CD4-positive, alpha-beta T cell treated with Interleukin-15 for 4 hours (primary cell): ENCODE measurements at regions not wholly inside any gene's neighbourhood (a gene's known extent, or its start where the extent isn't known, plus 50 kb on each side); places are given as distances from the start of the nearest gene placed in this dataset.
A peak's percentile ranks its signal among the peaks of the same experiment; 100 is the strongest.

Experiments
- DNase-seq: peaks from one replicate; pipeline ENCODE4 v3.0.0-alpha.2; 2020; ENCODE audit warnings: low spot score

GRCh38 chr3:43207628-43208085, 78.7 kb upstream of the SNRK start:
- no peak for DNase-seq

GRCh38 chr3:43206632-43207031, 79.7 kb upstream of the SNRK start:
- DNase-seq: no peak

- DNase-seq: no peak
Observed at GRCh38 chr3:43206105-43206504, 80.2 kb upstream of the SNRK start.

- DNase-seq: no peak
Observed at GRCh38 chr3:43203022-43203421, 83.3 kb upstream of the SNRK start.

DNA sequence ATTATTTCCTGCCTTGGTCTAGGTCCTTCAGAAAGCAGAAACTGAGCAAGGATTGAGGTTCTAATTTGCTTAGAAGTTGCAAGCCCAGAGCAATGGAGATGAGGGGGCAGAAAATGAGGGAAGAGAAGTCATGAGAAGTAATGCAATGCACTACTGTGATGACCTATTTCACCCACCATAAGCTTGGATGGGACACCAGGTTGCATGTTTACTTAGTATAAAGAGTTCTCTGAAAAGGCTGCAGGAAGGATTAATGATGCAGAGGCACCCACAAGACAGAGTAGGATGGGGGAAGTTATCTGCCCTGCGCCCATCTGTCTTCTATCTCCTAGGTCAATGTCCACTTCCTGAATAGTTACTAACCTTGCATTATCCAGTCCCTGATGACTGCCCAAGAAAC, 84.8 kb upstream of the SNRK start:
- no peak for DNase-seq

DNA sequence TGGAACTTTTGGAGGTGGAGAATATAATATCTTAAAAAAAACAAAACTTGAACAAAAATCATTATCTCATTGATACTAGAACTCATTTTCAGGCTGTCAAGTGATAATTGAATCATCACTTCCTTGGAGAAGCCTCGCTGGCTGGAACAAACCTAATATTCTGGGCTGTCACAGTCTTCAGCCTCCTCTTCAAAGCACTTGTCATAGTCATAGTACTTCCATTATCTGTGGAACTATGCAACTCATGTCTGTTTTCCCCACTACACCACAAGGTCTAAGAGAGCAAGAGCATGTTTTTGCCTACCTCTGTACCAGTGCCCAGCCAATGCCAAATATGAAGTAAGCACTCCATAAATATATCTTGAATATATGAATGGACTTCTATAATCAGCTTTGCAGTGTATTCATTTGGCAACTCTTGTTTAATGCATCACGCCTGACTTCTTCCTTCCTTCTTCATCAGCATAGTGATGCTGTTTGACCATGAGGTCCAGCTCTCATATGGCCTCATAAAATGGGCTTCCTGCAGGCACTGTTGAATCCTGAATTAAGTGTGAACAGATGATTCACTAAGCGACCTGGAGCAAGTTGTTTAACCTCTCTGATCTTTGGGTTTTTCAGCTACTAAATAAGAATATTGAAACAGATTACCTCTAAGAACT, 86.6 kb upstream of the SNRK start:
- DNase-seq: no peak

DNA sequence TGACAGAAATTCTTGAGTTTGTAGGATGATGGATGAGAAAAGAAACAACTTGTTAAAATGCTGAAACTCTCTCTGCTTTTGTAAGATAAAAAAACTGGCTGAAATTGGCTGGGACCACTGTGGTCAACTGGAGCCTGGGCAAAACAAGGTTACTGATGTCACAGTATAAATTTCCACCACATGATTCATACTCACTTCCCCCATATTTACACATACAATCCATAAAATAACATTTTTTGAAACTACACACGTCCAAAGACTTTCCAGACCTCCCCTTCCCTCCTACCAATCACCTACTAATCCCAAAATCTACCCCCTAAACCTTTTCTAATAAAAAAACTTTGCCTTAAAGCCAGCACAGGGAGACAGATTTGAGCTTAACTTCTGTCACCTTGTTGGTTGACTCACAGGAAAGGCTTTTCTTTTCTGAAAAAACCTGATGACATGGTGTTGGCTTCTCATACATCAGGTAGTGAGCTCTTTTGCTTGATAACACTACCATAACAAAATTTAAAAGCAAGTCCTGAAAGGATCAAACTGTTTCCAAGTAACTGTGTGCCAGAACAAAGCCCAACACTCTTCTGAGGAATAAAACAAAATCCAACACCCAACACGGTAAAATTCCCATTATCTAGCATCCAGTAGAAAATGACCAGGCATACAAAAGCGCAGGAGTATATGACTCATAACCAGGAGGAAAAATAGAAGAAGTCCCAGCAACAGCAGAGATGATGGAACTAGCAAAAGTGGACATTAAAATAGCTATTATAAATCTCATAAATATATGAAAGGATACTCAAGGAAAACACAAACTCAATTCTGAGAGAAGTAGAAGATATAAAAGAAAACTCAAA, 87.3 kb upstream of the SNRK start:
- no peak for DNase-seq

DNA sequence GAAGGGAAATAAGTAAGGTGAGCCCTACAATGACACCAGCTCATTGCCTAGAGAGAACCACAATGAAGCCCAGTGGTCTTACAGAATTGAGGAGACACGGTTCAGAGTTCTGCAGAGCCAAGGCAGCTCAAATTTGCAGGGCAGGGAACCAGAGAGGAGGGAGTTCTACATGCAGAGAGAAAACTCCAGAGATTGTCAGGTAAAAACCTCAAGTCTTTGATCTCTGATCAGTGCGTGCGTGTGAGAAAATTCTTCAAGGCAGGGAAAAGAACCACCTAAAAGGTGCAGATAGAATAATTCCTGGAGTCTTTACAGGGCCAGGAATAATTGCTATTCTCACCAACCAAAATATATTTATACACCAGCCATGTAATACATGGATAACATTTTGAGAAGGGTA, 88.0 kb upstream of the SNRK start:
- DNase-seq: no peak

- DNase-seq: no peak
Observed at GRCh38 chr3:43197181-43197580, 89.2 kb upstream of the SNRK start.

- no peak for DNase-seq
Observed at GRCh38 chr3:43196721-43197120, 89.6 kb upstream of the SNRK start.

DNA sequence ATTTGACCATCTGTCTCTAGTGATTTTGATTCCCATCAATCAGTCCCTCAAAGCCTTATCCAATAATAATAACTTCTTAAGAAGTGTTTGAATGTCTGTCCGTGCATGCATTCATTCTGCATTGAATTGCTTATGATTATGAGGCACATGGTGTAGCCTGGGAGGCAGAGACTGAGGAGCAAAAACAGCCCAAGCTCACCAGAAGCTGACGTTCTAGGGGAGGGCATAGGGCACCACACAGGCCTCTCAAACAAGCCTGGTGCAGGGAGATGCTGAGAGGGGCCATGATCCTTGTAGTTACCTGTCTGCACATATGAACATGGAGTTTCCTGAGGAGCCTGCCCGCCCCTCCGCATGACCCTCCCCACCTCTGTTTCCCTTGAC, 89.2 kb upstream of the POMGNT2 start:
- DNase-seq: no peak

DNA sequence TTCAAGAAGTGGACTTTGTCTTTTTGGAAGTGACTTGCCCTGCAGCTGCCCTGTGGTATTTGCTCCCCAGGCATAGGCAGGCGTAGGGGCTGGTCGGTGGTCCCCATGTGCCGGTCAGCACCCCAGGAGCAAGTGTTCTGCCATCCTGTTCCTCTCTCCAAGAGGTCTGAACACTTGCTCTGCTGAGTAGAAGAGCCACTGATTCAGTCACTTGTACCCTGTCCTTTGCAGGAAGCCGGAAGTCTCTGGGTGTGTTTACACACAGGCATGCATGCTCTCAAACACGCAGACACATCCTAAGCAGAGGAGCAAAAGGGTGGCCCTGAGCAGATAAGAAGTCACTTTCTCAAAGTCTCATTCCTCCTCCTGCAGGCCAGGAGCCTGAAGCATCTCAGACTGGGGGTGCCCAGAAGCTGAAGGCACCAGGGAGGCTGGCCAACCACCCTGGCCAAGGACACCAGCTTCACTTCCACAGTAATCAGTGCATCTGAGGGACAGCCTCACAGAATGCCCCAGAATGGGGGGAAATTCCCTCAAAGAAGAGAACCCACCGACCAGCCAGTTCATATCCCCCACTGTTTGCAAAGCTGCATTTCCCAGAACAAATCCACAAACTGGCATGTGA, 88.7 kb upstream of the POMGNT2 start:
- DNase-seq: peak; percentile 57

- no peak for DNase-seq
Observed at GRCh38 chr3:43194069-43194468, 88.2 kb upstream of the POMGNT2 start.

- no peak for DNase-seq
Observed at GRCh38 chr3:43192028-43192427, 86.1 kb upstream of the POMGNT2 start.

DNA sequence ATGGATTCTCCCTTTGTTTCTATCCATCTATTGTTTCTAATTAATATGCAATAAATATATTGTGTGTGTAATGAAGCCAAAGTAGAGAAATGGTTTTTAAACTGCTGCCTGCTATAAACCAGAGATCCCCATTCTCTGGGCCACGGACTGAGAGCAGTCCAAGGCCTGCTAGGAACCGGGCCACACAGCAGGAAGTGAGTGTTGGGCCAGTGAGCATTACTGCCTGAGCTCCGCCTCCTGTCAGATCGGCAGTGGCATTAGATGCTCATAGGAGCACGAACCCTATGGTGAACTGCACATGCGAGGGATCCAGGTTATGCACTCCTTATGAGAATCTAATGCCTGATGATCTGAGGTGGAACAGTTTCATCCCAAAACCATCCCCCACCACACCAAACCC, 85.2 kb upstream of the POMGNT2 start:
- no peak for DNase-seq

- DNase-seq: no peak
Observed at GRCh38 chr3:43190670-43191069, 84.8 kb upstream of the POMGNT2 start.

DNA sequence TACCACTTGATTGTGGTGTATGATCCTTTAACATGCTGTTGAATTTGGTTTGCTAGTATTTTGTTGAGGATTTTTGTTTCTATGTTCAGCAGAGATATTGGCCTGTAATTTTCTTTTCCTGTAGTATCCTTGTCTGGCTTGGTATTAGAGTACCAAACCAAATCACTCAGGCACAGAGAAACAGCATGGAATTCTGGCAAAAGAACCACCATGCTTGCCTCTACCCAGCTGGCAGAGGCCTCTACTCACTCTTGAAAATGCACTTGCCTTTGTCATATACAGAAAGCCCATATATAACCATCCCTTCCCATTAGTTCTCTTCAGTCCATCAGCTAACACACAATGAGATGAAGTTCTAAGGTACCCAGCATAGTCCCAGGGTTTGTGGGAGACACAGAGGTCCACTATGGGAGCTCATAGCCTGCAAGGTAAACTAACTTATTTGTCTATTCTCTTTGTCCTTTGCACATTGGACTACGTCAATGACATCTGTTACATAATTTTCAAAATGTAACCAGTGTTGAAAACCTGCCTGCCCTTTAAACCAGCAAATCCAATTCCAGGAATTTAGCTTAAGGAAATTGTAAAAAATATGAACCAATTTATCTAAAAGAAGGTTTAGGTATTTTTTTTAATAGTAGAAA, 82.1 kb upstream of the POMGNT2 start:
- no peak for DNase-seq

DNA sequence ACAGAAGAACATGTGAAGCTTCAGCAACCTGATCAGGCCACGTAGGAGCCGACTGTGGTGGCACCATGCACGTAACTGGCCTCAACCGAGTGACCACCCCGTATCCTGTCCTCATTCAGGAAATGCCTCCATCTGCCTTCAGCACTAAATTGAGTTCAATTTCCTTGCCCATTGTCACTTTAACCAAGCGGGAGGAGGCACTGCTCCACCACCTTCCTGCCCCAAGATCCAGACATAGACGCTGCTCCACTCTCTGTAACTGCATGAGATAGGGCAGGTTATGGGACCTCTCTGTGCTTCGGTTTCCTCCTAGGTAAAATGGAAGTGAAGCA, 80.1 kb upstream of the POMGNT2 start:
- no peak for DNase-seq

GRCh38 chr3:43185274-43185982, 79.5 kb upstream of the POMGNT2 start:
- DNase-seq: no peak

- DNase-seq: no peak
Observed at GRCh38 chr3:43183456-43183855, 77.6 kb upstream of the POMGNT2 start.

DNA sequence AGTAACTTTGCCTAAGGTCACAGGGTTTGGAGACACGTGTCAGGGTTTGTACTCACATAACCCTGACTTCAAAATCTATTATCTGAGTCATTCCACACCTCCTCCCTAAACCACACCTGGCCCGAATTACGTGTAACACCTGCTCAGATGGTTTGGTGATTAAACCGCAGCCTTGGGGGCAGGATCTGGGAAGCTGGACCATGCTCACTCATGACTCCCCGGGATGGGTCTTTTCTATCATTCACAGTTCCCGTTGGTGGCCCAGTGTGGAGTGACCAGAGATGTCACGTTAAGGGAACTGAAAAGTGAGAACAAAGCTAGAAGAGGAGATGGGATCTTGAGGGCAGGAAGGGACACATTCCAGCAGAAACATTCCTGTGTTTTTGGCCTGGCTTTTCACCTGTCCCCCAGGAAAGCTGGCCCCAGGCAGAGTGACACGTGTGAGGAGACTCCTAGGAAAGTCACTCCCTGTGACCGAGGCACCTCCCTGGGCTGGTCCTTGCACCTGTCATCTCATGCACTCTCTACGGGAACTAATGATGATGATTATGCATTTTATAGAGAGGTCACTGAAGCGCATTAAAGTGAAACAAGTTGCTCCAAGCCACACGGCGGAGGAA, 75.4 kb upstream of the POMGNT2 start:
- peak; percentile 56 for DNase-seq

DNA sequence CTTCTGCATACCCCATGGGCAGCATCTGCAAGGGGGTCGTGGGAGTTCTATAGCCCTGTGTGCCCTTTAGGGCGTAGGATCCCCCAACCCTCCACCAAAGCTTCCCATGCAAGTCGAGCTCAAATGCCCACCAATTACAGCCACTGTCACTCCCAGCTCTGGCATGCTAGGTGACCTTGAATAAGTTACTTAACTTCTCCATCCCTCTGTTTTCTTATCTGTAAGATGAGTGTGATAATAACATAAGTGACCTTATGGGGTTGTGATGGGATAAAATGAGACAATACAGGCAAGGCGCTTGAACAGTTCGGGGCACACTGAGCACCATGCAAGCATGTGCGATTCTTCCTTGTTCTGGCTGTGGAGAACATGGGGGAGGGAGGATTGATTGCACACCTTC, 74.8 kb upstream of the POMGNT2 start:
- DNase-seq: no peak
